B cell (primary cell): ENCODE measurements at regions not wholly inside any gene's neighbourhood (a gene's known extent, or its start where the extent isn't known, plus 50 kb on each side); places are given as distances from the start of the nearest gene placed in this dataset.

Source experiments
- CTCF ChIP-seq: fragments of 200-600 bp; IDR thresholded peaks from one replicate; pipeline ENCODE4 v1.8.0; 2022; ENCODE audit warnings: antibody characterized with exemption, mild to moderate bottlenecking
- EZH2 ChIP-seq: IDR thresholded peaks from 2 replicates; pipeline ENCODE4 v1.6.1; 2012; ENCODE audit warnings: borderline replicate concordance, low read depth, mild to moderate bottlenecking, moderate library complexity, low read length; ENCODE audit not compliant: insufficient read depth, poor library complexity, severe bottlenecking

GRCh38 chrX:98194036-98194435 is 1310.3 kb downstream of the RPA4 start:
- TF ChIP-seq CTCF: no peak
- no peak for TF ChIP-seq EZH2
